ENCODE measurements at regions not wholly inside any gene's neighbourhood (a gene's known extent, or its start where the extent isn't known, plus 50 kb on each side); places are given as distances from the start of the nearest gene placed in this dataset.

GRCh38 chr5:111582993-111583601 lies 70.8 kb upstream of the STARD4 start:
- TF ChIP-seq CTCF (IDR thresholded peaks at IDR 0.05; ENCODE audit: low read depth, low read length, missing input control) (no peak), TAF1 (conservative IDR thresholded peaks at IDR 0.05) (no peak), RAD21 (IDR thresholded peaks at IDR 0.05) (no peak)

Measured in liver (tissue), 3 donors.